Fibroblast of the aortic adventitia (primary cell): ENCODE measurements at regions not wholly inside any gene's neighbourhood (a gene's known extent, or its start where the extent isn't known, plus 50 kb on each side); places are given as distances from the start of the nearest gene placed in this dataset.

Source experiments
- DNase-seq: peaks from one replicate; pipeline ENCODE4 v3.0.0-alpha.2; 2010; ENCODE audit warnings: low read depth
- H3K4me3 ChIP-seq: 2 replicates; pipeline ENCODE4 v1.5.1; 2011; ENCODE audit warnings: low read depth, mild to moderate bottlenecking, control low read depth, low read length, moderate library complexity
- CTCF ChIP-seq: IDR thresholded peaks from 2 replicates; pipeline ENCODE4 v1.5.1; 2011; ENCODE audit warnings: mild to moderate bottlenecking, low read length, control low read depth, inconsistent platforms; ENCODE audit not compliant: insufficient read depth

GRCh38 chr4:89511776-89512175 lies 204.2 kb upstream of the GPRIN3 start:
- TF ChIP-seq CTCF = no peak
- no peak overlapping the region for H3K4me3 ChIP-seq
- DNase-seq = no peak

- H3K4me3 ChIP-seq = no peak overlapping the region
- DNase-seq = peak; percentile 84
- no peak for TF ChIP-seq CTCF
These were observed 202.2 kb upstream of the GPRIN3 start for GRCh38 chr4:89509708-89510281.

- no peak overlapping the region for H3K4me3 ChIP-seq
- no peak for TF ChIP-seq CTCF
- DNase-seq = peak; percentile 61
These were observed 199.4 kb upstream of the GPRIN3 start for GRCh38 chr4:89506866-89507491.

- no peak for DNase-seq
- TF ChIP-seq CTCF = no peak
- H3K4me3 ChIP-seq = no peak overlapping the region
These were observed 195.0 kb upstream of the GPRIN3 start for GRCh38 chr4:89502581-89502980.

- no peak for DNase-seq
- no peak overlapping the region for H3K4me3 ChIP-seq
- no peak for TF ChIP-seq CTCF
These were observed 190.1 kb upstream of the GPRIN3 start for GRCh38 chr4:89497517-89498308.

- no peak overlapping the region for H3K4me3 ChIP-seq
- peak; percentile 42 for DNase-seq
- TF ChIP-seq CTCF = no peak
These were observed 189.3 kb upstream of the GPRIN3 start for GRCh38 chr4:89496851-89497250.
